ENCODE measurements at regions not wholly inside any gene's neighbourhood (a gene's known extent, or its start where the extent isn't known, plus 50 kb on each side); places are given as distances from the start of the nearest gene placed in this dataset.

DNA sequence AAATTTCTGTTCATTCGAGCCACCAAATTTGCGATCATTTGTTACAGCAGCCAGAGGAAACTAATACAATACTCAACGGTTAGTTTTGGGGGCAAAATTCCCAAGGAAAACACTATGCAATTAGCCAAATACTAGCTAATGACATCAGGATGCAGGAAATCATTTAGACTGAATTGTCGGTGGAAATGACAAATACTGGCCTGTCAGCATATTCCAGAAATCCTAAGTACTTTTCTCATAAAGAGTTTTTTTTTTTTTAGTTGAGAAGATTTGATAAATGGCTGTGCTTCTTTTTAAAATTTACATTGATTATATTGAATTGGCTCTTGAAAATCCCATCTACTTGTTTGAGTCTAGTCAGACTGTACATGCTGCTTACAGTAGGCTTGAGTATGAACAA is 410.1 kb downstream of the SUCLG1 start:
- no peak overlapping the region for H3K4me3 ChIP-seq (ENCODE audit: low read length)
- no peaks in the 10 kb centered on the region for H3K36me3 ChIP-seq (ENCODE audit: control insufficient read depth, insufficient read depth, low read length, severe bottlenecking)
- H3K27me3 ChIP-seq (replicated peaks; ENCODE audit: control insufficient read depth, insufficient read depth, low read length) = no peaks in the 10 kb centered on the region
- H3K9ac ChIP-seq (ENCODE audit: low read length) = no peak overlapping the region
- no peaks in the 10 kb centered on the region for H3K4me1 ChIP-seq (ENCODE audit: control insufficient read depth, insufficient read depth, low read length)
- no peak for DNase-seq (ENCODE audit: low read depth)
- no peaks in the 10 kb centered on the region for H3K9me3 ChIP-seq (ENCODE audit: control insufficient read depth, low read length)

DNA sequence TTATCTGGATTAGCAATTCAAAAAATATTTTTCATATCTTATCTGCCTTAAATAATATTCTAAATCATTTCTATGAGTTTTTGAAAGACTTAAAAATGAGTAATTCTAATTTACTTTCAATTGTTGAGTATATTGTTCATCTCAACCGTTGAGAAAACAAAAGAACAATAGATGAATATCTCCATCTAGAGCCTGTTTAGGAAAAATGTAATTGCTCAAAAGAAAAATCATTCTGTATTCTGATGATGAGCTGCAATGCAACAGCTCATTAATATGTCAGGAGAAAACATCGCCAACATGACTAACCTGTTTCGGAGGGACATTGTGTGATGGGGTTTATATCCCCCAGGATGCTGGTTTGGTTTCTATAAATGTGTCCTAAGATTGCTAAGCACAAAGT is 417.6 kb downstream of the SUCLG1 start:
- Histone ChIP-seq H3K4me3 (ENCODE audit: low read length) (no peak overlapping the region), H3K9ac (ENCODE audit: low read length) (no peak overlapping the region), H3K36me3 (ENCODE audit: control insufficient read depth, insufficient read depth, low read length, severe bottlenecking) (no peaks in the 10 kb centered on the region), H3K9me3 (ENCODE audit: control insufficient read depth, low read length) (no peaks in the 10 kb centered on the region), H3K27me3 (replicated peaks; ENCODE audit: control insufficient read depth, insufficient read depth, low read length) (no peaks in the 10 kb centered on the region), H3K4me1 (ENCODE audit: control insufficient read depth, insufficient read depth, low read length) (no peaks in the 10 kb centered on the region)
- no peak for DNase-seq (ENCODE audit: low read depth)

- Histone ChIP-seq H3K27me3 (replicated peaks; ENCODE audit: control insufficient read depth, insufficient read depth, low read length) (no peaks in the 10 kb centered on the region), H3K4me3 (ENCODE audit: low read length) (no peak overlapping the region), H3K9ac (ENCODE audit: low read length) (no peak overlapping the region), H3K36me3 (ENCODE audit: control insufficient read depth, insufficient read depth, low read length, severe bottlenecking) (no peaks in the 10 kb centered on the region), H3K9me3 (ENCODE audit: control insufficient read depth, low read length) (no peaks in the 10 kb centered on the region), H3K4me1 (ENCODE audit: control insufficient read depth, insufficient read depth, low read length) (no peaks in the 10 kb centered on the region)
- DNase-seq (ENCODE audit: low read depth) = no peak
Measured at GRCh38 chr2:84040281-84040680, 418.8 kb downstream of the SUCLG1 start.

DNA sequence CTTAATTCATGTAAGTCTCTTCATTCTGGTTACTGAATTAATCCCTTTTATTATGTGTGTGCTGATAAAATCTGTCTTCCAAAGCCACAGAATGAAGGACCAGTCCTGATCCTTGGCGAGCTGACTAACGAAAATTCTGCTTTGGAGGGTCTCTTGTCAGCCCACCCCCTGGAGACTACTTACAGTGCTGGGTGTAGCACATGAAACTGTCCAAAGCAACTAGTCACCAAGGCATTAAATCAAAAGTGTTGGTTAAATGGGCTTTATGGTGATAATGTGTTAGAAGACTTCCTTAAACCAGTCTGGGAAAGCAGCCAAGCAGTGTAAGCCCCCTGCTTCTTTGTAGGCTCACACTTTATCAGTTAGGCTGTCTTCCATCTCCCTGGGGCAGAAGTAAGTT is 420.2 kb downstream of the SUCLG1 start:
- no peaks in the 10 kb centered on the region for H3K4me1 ChIP-seq (ENCODE audit: control insufficient read depth, insufficient read depth, low read length)
- no peak overlapping the region for H3K4me3 ChIP-seq (ENCODE audit: low read length)
- DNase-seq (ENCODE audit: low read depth) = no peak
- H3K9me3 ChIP-seq (ENCODE audit: control insufficient read depth, low read length) = no peaks in the 10 kb centered on the region
- no peaks in the 10 kb centered on the region for H3K27me3 ChIP-seq (replicated peaks; ENCODE audit: control insufficient read depth, insufficient read depth, low read length)
- H3K9ac ChIP-seq (ENCODE audit: low read length) = no peak overlapping the region
- no peaks in the 10 kb centered on the region for H3K36me3 ChIP-seq (ENCODE audit: control insufficient read depth, insufficient read depth, low read length, severe bottlenecking)

DNA sequence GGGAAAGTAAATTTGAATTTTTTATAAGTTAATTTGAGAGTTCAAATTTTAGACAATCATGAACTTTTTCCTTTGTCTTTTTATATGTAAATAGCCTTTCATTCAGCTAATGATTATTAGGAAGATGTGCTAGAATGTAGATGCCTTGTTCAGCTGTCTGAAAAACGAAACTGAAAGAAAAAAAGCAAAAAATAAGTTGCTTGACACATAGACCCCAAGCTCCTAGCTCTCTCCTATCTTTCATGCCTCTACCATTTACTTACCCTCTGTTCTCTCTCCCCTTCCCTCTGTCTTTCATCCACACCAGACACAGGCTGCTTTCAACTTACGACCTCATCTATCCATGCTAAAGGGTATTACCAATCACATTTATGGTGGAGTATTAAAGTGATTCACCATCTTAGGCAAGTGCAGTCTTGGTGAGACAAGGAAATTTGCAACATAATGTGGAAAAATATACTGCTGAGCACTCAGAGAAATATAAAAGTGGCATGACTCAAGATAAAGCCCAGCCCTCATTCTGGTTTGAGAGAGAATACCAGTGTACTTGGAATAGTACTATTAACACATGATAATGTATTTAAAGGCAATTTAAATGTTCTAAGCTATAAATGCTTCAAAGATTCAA is 425.6 kb downstream of the SUCLG1 start:
- no peaks in the 10 kb centered on the region for H3K27me3 ChIP-seq (replicated peaks; ENCODE audit: control insufficient read depth, insufficient read depth, low read length)
- no peaks in the 10 kb centered on the region for H3K36me3 ChIP-seq (ENCODE audit: control insufficient read depth, insufficient read depth, low read length, severe bottlenecking)
- H3K9me3 ChIP-seq (ENCODE audit: control insufficient read depth, low read length) = no peaks in the 10 kb centered on the region
- H3K4me1 ChIP-seq (ENCODE audit: control insufficient read depth, insufficient read depth, low read length) = no peaks in the 10 kb centered on the region
- no peak for DNase-seq (ENCODE audit: low read depth)
- H3K4me3 ChIP-seq (ENCODE audit: low read length) = no peak overlapping the region
- no peak overlapping the region for H3K9ac ChIP-seq (ENCODE audit: low read length)

DNA sequence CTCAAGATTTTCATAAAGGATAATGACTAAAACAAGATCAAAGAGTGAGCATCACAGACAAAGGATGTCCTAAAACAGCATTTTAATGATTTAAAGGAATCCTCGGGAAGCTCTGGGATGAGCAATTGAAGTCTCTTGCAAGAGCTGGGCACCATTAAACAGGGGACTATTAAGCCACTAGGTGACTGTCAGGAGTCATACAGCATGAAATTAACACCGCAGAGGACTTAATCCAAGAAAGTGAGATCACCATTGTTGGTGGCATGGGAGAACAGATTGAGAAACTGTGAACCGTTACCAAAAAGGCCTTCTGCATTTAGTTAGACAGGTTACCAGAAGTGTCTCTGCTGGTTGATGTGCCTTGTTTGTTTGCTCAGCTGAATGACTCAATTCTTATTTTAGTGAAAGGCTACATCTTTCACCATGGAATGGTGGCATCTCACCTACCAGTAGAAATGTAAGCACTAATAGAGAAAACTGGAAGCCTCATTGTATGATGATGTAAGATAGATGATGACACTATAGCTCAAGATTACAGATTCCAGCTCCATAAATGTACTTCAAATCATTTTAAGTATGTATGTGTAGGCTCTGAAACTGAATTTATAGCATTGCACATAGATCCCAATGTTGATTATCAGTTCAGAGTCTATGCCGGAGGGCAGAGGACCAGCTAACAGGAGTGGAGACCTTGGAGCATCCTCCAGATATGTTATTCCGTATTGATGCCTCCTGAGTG is 427.6 kb downstream of the SUCLG1 start:
- Histone ChIP-seq H3K9me3 (ENCODE audit: control insufficient read depth, low read length) (no peaks in the 10 kb centered on the region), H3K9ac (ENCODE audit: low read length) (no peak overlapping the region), H3K4me1 (ENCODE audit: control insufficient read depth, insufficient read depth, low read length) (no peaks in the 10 kb centered on the region), H3K27me3 (replicated peaks; ENCODE audit: control insufficient read depth, insufficient read depth, low read length) (no peaks in the 10 kb centered on the region), H3K36me3 (ENCODE audit: control insufficient read depth, insufficient read depth, low read length, severe bottlenecking) (no peaks in the 10 kb centered on the region), H3K4me3 (ENCODE audit: low read length) (no peak overlapping the region)
- DNase-seq (ENCODE audit: low read depth) = no peak

- Histone ChIP-seq H3K4me3 (ENCODE audit: low read length) (no peak overlapping the region), H3K36me3 (ENCODE audit: control insufficient read depth, insufficient read depth, low read length, severe bottlenecking) (no peaks in the 10 kb centered on the region), H3K27me3 (replicated peaks; ENCODE audit: control insufficient read depth, insufficient read depth, low read length) (no peaks in the 10 kb centered on the region), H3K9me3 (ENCODE audit: control insufficient read depth, low read length) (no peaks in the 10 kb centered on the region), H3K4me1 (ENCODE audit: control insufficient read depth, insufficient read depth, low read length) (no peaks in the 10 kb centered on the region), H3K9ac (ENCODE audit: low read length) (no peak overlapping the region)
- DNase-seq (ENCODE audit: low read depth) = no peak
Measured at GRCh38 chr2:84029903-84030575, 429.0 kb downstream of the SUCLG1 start.

DNA sequence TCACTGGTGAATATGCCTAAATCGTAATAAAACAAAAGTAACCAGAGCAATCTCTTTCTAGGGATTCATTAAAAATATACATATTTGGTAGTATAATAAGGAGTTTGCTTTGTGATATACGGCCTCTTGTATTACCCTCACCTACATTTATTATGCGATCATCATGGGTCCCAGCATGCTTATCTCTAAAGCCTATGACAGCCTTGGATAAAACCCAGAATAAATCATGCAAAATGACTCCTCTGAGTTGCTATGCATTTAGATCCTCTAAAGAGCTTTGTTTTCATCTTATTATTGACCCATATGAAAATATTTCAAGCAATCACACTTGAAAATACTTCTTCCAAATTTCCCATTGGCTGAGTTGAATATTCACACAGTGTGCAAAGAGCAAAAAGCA is 432.3 kb downstream of the SUCLG1 start:
- Histone ChIP-seq H3K27me3 (replicated peaks; ENCODE audit: control insufficient read depth, insufficient read depth, low read length) (no peaks in the 10 kb centered on the region), H3K4me1 (ENCODE audit: control insufficient read depth, insufficient read depth, low read length) (no peaks in the 10 kb centered on the region), H3K9ac (ENCODE audit: low read length) (no peak overlapping the region), H3K4me3 (ENCODE audit: low read length) (no peak overlapping the region), H3K36me3 (ENCODE audit: control insufficient read depth, insufficient read depth, low read length, severe bottlenecking) (no peaks in the 10 kb centered on the region), H3K9me3 (ENCODE audit: control insufficient read depth, low read length) (no peaks in the 10 kb centered on the region)
- DNase-seq (ENCODE audit: low read depth) = no peak

- H3K27me3 ChIP-seq (replicated peaks; ENCODE audit: control insufficient read depth, insufficient read depth, low read length) = no peaks in the 10 kb centered on the region
- no peak overlapping the region for H3K9ac ChIP-seq (ENCODE audit: low read length)
- DNase-seq (ENCODE audit: low read depth) = peak; percentile 81
- H3K36me3 ChIP-seq (ENCODE audit: control insufficient read depth, insufficient read depth, low read length, severe bottlenecking) = no peaks in the 10 kb centered on the region
- H3K4me1 ChIP-seq (ENCODE audit: control insufficient read depth, insufficient read depth, low read length) = no peaks in the 10 kb centered on the region
- H3K4me3 ChIP-seq (ENCODE audit: low read length) = no peak overlapping the region
- H3K9me3 ChIP-seq (ENCODE audit: control insufficient read depth, low read length) = no peaks in the 10 kb centered on the region
Measured at GRCh38 chr2:84022810-84023431, 436.2 kb downstream of the SUCLG1 start.

GRCh38 chr2:84017010-84017409 is 442.1 kb downstream of the SUCLG1 start:
- no peak overlapping the region for H3K9ac ChIP-seq (ENCODE audit: low read length)
- H3K9me3 ChIP-seq (ENCODE audit: control insufficient read depth, low read length) = no peaks in the 10 kb centered on the region
- no peaks in the 10 kb centered on the region for H3K36me3 ChIP-seq (ENCODE audit: control insufficient read depth, insufficient read depth, low read length, severe bottlenecking)
- no peaks in the 10 kb centered on the region for H3K4me1 ChIP-seq (ENCODE audit: control insufficient read depth, insufficient read depth, low read length)
- H3K4me3 ChIP-seq (ENCODE audit: low read length) = no peak overlapping the region
- DNase-seq (ENCODE audit: low read depth) = no peak
- H3K27me3 ChIP-seq (replicated peaks; ENCODE audit: control insufficient read depth, insufficient read depth, low read length) = no peaks in the 10 kb centered on the region

GRCh38 chr2:84016183-84016582 is 442.9 kb downstream of the SUCLG1 start:
- DNase-seq (ENCODE audit: low read depth) = peak; percentile 2
- Histone ChIP-seq H3K9ac (ENCODE audit: low read length) (no peak overlapping the region), H3K4me3 (ENCODE audit: low read length) (no peak overlapping the region), H3K36me3 (ENCODE audit: control insufficient read depth, insufficient read depth, low read length, severe bottlenecking) (no peaks in the 10 kb centered on the region), H3K27me3 (replicated peaks; ENCODE audit: control insufficient read depth, insufficient read depth, low read length) (no peaks in the 10 kb centered on the region), H3K4me1 (ENCODE audit: control insufficient read depth, insufficient read depth, low read length) (no peaks in the 10 kb centered on the region), H3K9me3 (ENCODE audit: control insufficient read depth, low read length) (no peaks in the 10 kb centered on the region)
